ENCODE measurements at regions not wholly inside any gene's neighbourhood (a gene's known extent, or its start where the extent isn't known, plus 50 kb on each side); places are given as distances from the start of the nearest gene placed in this dataset.

- no peaks in the 10 kb centered on the region for H3K36me3 ChIP-seq (ENCODE audit: control insufficient read depth, insufficient read depth, low read length)
- no peaks in the 10 kb centered on the region for H3K4me1 ChIP-seq (ENCODE audit: control insufficient read depth, insufficient read depth, low read length)
- no peaks in the 10 kb centered on the region for H3K9me3 ChIP-seq (ENCODE audit: control insufficient read depth, low read length)
- H3K4me3 ChIP-seq (ENCODE audit: low read length): no peak overlapping the region
- peaks cover 5% of the 10 kb centered on the region for H3K27me3 ChIP-seq (ENCODE audit: control insufficient read depth, insufficient read depth, low read length)
- no peak overlapping the region for H3K9ac ChIP-seq (ENCODE audit: low read length)
Observed at GRCh38 chr17:72060084-72060483, 60.7 kb upstream of the SOX9 start.

- Histone ChIP-seq H3K4me1 (ENCODE audit: control insufficient read depth, insufficient read depth, low read length) (no peaks in the 10 kb centered on the region), H3K9ac (ENCODE audit: low read length) (no peak overlapping the region), H3K4me3 (ENCODE audit: low read length) (no peak overlapping the region), H3K9me3 (ENCODE audit: control insufficient read depth, low read length) (no peaks in the 10 kb centered on the region), H3K27me3 (ENCODE audit: control insufficient read depth, insufficient read depth, low read length) (peaks cover 5% of the 10 kb centered on the region), H3K36me3 (ENCODE audit: control insufficient read depth, insufficient read depth, low read length) (no peaks in the 10 kb centered on the region)
Observed at GRCh38 chr17:72063262-72063661, 57.6 kb upstream of the SOX9 start.

GRCh38 chr17:72063756-72064450, 56.9 kb upstream of the SOX9 start:
- H3K9ac ChIP-seq (ENCODE audit: low read length): no peak overlapping the region
- no peaks in the 10 kb centered on the region for H3K9me3 ChIP-seq (ENCODE audit: control insufficient read depth, low read length)
- H3K4me3 ChIP-seq (ENCODE audit: low read length): no peak overlapping the region
- H3K36me3 ChIP-seq (ENCODE audit: control insufficient read depth, insufficient read depth, low read length): no peaks in the 10 kb centered on the region
- H3K27me3 ChIP-seq (ENCODE audit: control insufficient read depth, insufficient read depth, low read length): peaks cover 5% of the 10 kb centered on the region
- no peaks in the 10 kb centered on the region for H3K4me1 ChIP-seq (ENCODE audit: control insufficient read depth, insufficient read depth, low read length)

GRCh38 chr17:72064606-72065193, 56.1 kb upstream of the SOX9 start:
- no peak overlapping the region for H3K9ac ChIP-seq (ENCODE audit: low read length)
- H3K4me1 ChIP-seq (ENCODE audit: control insufficient read depth, insufficient read depth, low read length): no peaks in the 10 kb centered on the region
- H3K9me3 ChIP-seq (ENCODE audit: control insufficient read depth, low read length): no peaks in the 10 kb centered on the region
- H3K4me3 ChIP-seq (ENCODE audit: low read length): no peak overlapping the region
- H3K27me3 ChIP-seq (ENCODE audit: control insufficient read depth, insufficient read depth, low read length): peaks cover 5% of the 10 kb centered on the region
- H3K36me3 ChIP-seq (ENCODE audit: control insufficient read depth, insufficient read depth, low read length): no peaks in the 10 kb centered on the region

- Histone ChIP-seq H3K9ac (ENCODE audit: low read length) (no peak overlapping the region), H3K4me1 (ENCODE audit: control insufficient read depth, insufficient read depth, low read length) (no peaks in the 10 kb centered on the region), H3K36me3 (ENCODE audit: control insufficient read depth, insufficient read depth, low read length) (no peaks in the 10 kb centered on the region)
Observed at GRCh38 chr17:72065556-72065955, 55.3 kb upstream of the SOX9 start.

GRCh38 chr17:72068643-72069042, 52.2 kb upstream of the SOX9 start:
- Histone ChIP-seq H3K9me3 (ENCODE audit: control insufficient read depth, low read length) (no peaks in the 10 kb centered on the region), H3K36me3 (ENCODE audit: control insufficient read depth, insufficient read depth, low read length) (no peaks in the 10 kb centered on the region), H3K9ac (ENCODE audit: low read length) (no peak overlapping the region), H3K4me3 (ENCODE audit: low read length) (no peak overlapping the region), H3K4me1 (ENCODE audit: control insufficient read depth, insufficient read depth, low read length) (no peaks in the 10 kb centered on the region), H3K27me3 (ENCODE audit: control insufficient read depth, insufficient read depth, low read length) (peaks cover under 1% of the 10 kb centered on the region)

More at GRCh38 chr17:72065556-72065955, 55.3 kb upstream of the SOX9 start:
- Histone ChIP-seq H3K4me3 (ENCODE audit: low read length) (no peak overlapping the region), H3K27me3 (ENCODE audit: control insufficient read depth, insufficient read depth, low read length) (peaks cover 5% of the 10 kb centered on the region), H3K9me3 (ENCODE audit: control insufficient read depth, low read length) (no peaks in the 10 kb centered on the region)

- H3K36me3 ChIP-seq (ENCODE audit: control insufficient read depth, insufficient read depth, low read length): no peaks in the 10 kb centered on the region
- no peaks in the 10 kb centered on the region for H3K27me3 ChIP-seq (ENCODE audit: control insufficient read depth, insufficient read depth, low read length)
- H3K9me3 ChIP-seq (ENCODE audit: control insufficient read depth, low read length): no peaks in the 10 kb centered on the region
Observed at GRCh38 chr17:72069586-72070202, 51.1 kb upstream of the SOX9 start.

More at GRCh38 chr17:72069586-72070202, 51.1 kb upstream of the SOX9 start:
- Histone ChIP-seq H3K9ac (ENCODE audit: low read length) (no peak overlapping the region), H3K4me3 (ENCODE audit: low read length) (no peak overlapping the region), H3K4me1 (ENCODE audit: control insufficient read depth, insufficient read depth, low read length) (no peaks in the 10 kb centered on the region)

All from mucosa of stomach (tissue), 1 donor.